ENCODE measurements at regions not wholly inside any gene's neighbourhood (a gene's known extent, or its start where the extent isn't known, plus 50 kb on each side); places are given as distances from the start of the nearest gene placed in this dataset.

DNA sequence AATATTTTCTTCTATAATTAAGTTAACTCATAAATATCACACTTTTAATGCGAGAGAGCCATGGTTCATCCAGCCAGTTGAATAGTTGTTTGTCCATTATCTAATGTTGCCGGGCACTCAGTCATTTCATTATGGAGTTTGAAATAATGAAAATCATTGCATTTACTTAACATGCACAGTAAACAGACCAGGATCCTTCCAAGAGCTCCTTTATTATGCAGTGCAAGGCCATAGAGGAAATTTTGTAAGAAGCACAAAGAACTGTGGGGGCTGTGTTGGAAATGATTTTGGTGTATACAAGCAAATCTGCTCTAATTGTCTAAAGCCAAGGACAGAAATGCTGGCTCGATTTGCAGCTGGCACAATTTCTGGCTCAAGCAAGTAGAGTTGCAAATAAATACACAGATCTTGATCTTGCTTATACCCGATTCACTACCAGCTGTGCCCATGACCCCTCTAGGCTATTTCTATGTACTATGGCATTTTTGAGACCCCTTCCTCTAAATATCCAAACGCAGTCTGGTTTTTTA is 400.3 kb upstream of the HNRNPA3 start:
- TF ChIP-seq, protein P1, sequence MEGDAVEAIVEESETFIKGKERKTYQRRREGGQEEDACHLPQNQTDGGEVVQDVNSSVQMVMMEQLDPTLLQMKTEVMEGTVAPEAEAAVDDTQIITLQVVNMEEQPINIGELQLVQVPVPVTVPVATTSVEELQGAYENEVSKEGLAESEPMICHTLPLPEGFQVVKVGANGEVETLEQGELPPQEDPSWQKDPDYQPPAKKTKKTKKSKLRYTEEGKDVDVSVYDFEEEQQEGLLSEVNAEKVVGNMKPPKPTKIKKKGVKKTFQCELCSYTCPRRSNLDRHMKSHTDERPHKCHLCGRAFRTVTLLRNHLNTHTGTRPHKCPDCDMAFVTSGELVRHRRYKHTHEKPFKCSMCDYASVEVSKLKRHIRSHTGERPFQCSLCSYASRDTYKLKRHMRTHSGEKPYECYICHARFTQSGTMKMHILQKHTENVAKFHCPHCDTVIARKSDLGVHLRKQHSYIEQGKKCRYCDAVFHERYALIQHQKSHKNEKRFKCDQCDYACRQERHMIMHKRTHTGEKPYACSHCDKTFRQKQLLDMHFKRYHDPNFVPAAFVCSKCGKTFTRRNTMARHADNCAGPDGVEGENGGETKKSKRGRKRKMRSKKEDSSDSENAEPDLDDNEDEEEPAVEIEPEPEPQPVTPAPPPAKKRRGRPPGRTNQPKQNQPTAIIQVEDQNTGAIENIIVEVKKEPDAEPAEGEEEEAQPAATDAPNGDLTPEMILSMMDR (IDR thresholded peaks at IDR 0.05; ENCODE audit: unreplicated experiment), result no peak
- Mint-ChIP-seq H3K9me3 (ENCODE audit: unreplicated experiment) (no peaks in the 10 kb centered on the region), H3K4me1 (ENCODE audit: unreplicated experiment) (peaks cover 7% of the 10 kb centered on the region), H3K27ac (ENCODE audit: unreplicated experiment) (no peak overlapping the region), H3K36me3 (ENCODE audit: low read depth, unreplicated experiment) (no peaks in the 10 kb centered on the region), H3K27me3 (ENCODE audit: unreplicated experiment) (no peaks in the 10 kb centered on the region), H3K4me3 (ENCODE audit: unreplicated experiment) (no peak overlapping the region)
- DNase-seq (ENCODE audit: low spot score), result no peak

GRCh38 chr2:176813156-176813555 is 399.4 kb upstream of the HNRNPA3 start:
- DNase-seq (ENCODE audit: low spot score), result no peak
- Mint-ChIP-seq H3K4me1 (ENCODE audit: unreplicated experiment) (peaks cover 7% of the 10 kb centered on the region), H3K9me3 (ENCODE audit: unreplicated experiment) (no peaks in the 10 kb centered on the region), H3K36me3 (ENCODE audit: low read depth, unreplicated experiment) (no peaks in the 10 kb centered on the region), H3K27me3 (ENCODE audit: unreplicated experiment) (no peaks in the 10 kb centered on the region), H3K4me3 (ENCODE audit: unreplicated experiment) (no peak overlapping the region), H3K27ac (ENCODE audit: unreplicated experiment) (no peak overlapping the region)
- TF ChIP-seq, protein P1 (IDR thresholded peaks at IDR 0.05; ENCODE audit: unreplicated experiment), result no peak

GRCh38 chr2:176813621-176814049 is 399.0 kb upstream of the HNRNPA3 start:
- H3K4me1 Mint-ChIP-seq (ENCODE audit: unreplicated experiment), result peaks cover 10% of the 10 kb centered on the region
- no peak for DNase-seq (ENCODE audit: low spot score)
- TF ChIP-seq, protein P1 (IDR thresholded peaks at IDR 0.05; ENCODE audit: unreplicated experiment), result no peak
- H3K27ac Mint-ChIP-seq (ENCODE audit: unreplicated experiment), result no peak overlapping the region
- H3K9me3 Mint-ChIP-seq (ENCODE audit: unreplicated experiment), result no peaks in the 10 kb centered on the region
- H3K36me3 Mint-ChIP-seq (ENCODE audit: low read depth, unreplicated experiment), result no peaks in the 10 kb centered on the region
- H3K27me3 Mint-ChIP-seq (ENCODE audit: unreplicated experiment), result no peaks in the 10 kb centered on the region
- no peak overlapping the region for H3K4me3 Mint-ChIP-seq (ENCODE audit: unreplicated experiment)

GRCh38 chr2:176814274-176814673 is 398.3 kb upstream of the HNRNPA3 start:
- Mint-ChIP-seq H3K4me1 (ENCODE audit: unreplicated experiment) (peaks cover 16% of the 10 kb centered on the region), H3K9me3 (ENCODE audit: unreplicated experiment) (no peaks in the 10 kb centered on the region), H3K27me3 (ENCODE audit: unreplicated experiment) (no peaks in the 10 kb centered on the region), H3K4me3 (ENCODE audit: unreplicated experiment) (no peak overlapping the region), H3K36me3 (ENCODE audit: low read depth, unreplicated experiment) (no peaks in the 10 kb centered on the region), H3K27ac (ENCODE audit: unreplicated experiment) (no peak overlapping the region)
- no peak for DNase-seq (ENCODE audit: low spot score)
- TF ChIP-seq, protein P1 (IDR thresholded peaks at IDR 0.05; ENCODE audit: unreplicated experiment), result no peak

- Mint-ChIP-seq H3K9me3 (ENCODE audit: unreplicated experiment) (no peaks in the 10 kb centered on the region), H3K4me1 (ENCODE audit: unreplicated experiment) (peaks cover 19% of the 10 kb centered on the region), H3K27me3 (ENCODE audit: unreplicated experiment) (no peaks in the 10 kb centered on the region), H3K27ac (ENCODE audit: unreplicated experiment) (no peak overlapping the region), H3K4me3 (ENCODE audit: unreplicated experiment) (no peak overlapping the region), H3K36me3 (ENCODE audit: low read depth, unreplicated experiment) (no peaks in the 10 kb centered on the region)
- DNase-seq (ENCODE audit: low spot score), result no peak
- TF ChIP-seq, protein P1 (IDR thresholded peaks at IDR 0.05; ENCODE audit: unreplicated experiment), result peak; percentile 72
Measured at GRCh38 chr2:176814740-176815367, 397.7 kb upstream of the HNRNPA3 start.
